ENCODE measurements at regions not wholly inside any gene's neighbourhood (a gene's known extent, or its start where the extent isn't known, plus 50 kb on each side); places are given as distances from the start of the nearest gene placed in this dataset.

- no peak for TF ChIP-seq CTCF (IDR thresholded peaks at IDR 0.05; ENCODE audit: borderline replicate concordance, control extremely low read depth, extremely low read depth, insufficient read depth, missing control alignments)
- DNase-seq (ENCODE audit: low spot score), result no peak
- in situ Hi-C loops (cut with MboI; ENCODE audit: low sequenced_read_pairs, unreplicated experiment), result no loop called here
These were observed 528.5 kb upstream of the MGMT start for GRCh38 chr10:128938558-128938957.

GRCh38 chr10:128940081-128940480 lies 527.0 kb upstream of the MGMT start:
- no peak for DNase-seq (ENCODE audit: low spot score)
- in situ Hi-C loops (cut with MboI; ENCODE audit: low sequenced_read_pairs, unreplicated experiment), result no loop called here
- TF ChIP-seq CTCF (IDR thresholded peaks at IDR 0.05; ENCODE audit: borderline replicate concordance, control extremely low read depth, extremely low read depth, insufficient read depth, missing control alignments), result no peak

- TF ChIP-seq CTCF (IDR thresholded peaks at IDR 0.05; ENCODE audit: borderline replicate concordance, control extremely low read depth, extremely low read depth, insufficient read depth, missing control alignments), result no peak
- in situ Hi-C loops (cut with MboI; ENCODE audit: low sequenced_read_pairs, unreplicated experiment), result no loop called here
- DNase-seq (ENCODE audit: low spot score), result no peak
These were observed 523.9 kb upstream of the MGMT start for GRCh38 chr10:128943111-128943510.

GRCh38 chr10:128945398-128945797 lies 521.6 kb upstream of the MGMT start:
- in situ Hi-C loops (cut with MboI; ENCODE audit: low sequenced_read_pairs, unreplicated experiment), result no loop called here
- no peak for DNase-seq (ENCODE audit: low spot score)
- no peak for TF ChIP-seq CTCF (IDR thresholded peaks at IDR 0.05; ENCODE audit: borderline replicate concordance, control extremely low read depth, extremely low read depth, insufficient read depth, missing control alignments)

- in situ Hi-C loops (cut with MboI; ENCODE audit: low sequenced_read_pairs, unreplicated experiment), result no loop called here
These were observed 516.7 kb upstream of the MGMT start for GRCh38 chr10:128950159-128950915.

GRCh38 chr10:128950916-128951275 lies 516.1 kb upstream of the MGMT start:
- DNase-seq (ENCODE audit: low spot score), result no peak
- in situ Hi-C loops (cut with MboI; ENCODE audit: low sequenced_read_pairs, unreplicated experiment), result no loop called here
- no peak for TF ChIP-seq CTCF (IDR thresholded peaks at IDR 0.05; ENCODE audit: borderline replicate concordance, control extremely low read depth, extremely low read depth, insufficient read depth, missing control alignments)

More at GRCh38 chr10:128950159-128950915, 516.7 kb upstream of the MGMT start:
- TF ChIP-seq CTCF (IDR thresholded peaks at IDR 0.05; ENCODE audit: borderline replicate concordance, control extremely low read depth, extremely low read depth, insufficient read depth, missing control alignments), result no peak
- no peak for DNase-seq (ENCODE audit: low spot score)
